BJ (cell line): ENCODE measurements at regions not wholly inside any gene's neighbourhood (a gene's known extent, or its start where the extent isn't known, plus 50 kb on each side); places are given as distances from the start of the nearest gene placed in this dataset.

ENCODE experiments used
- CTCF ChIA-PET: fragments of 350-600 bp; formaldehyde crosslinking; extraction: SDS; loops from one replicate; lab custom pipeline; 2021; ENCODE audit warnings: antibody characterized with exemption, inconsistent platforms; lab: Yijun Ruan, JAX
- POLR2A ChIA-PET: fragments of 300-600 bp; sonication (Branson Sonifier 250); formaldehyde crosslinking; extraction: SDS; loops from one replicate; lab custom pipeline; 2021; ENCODE audit warnings: antibody characterized with exemption; lab: Charles Lee
- DNase-seq: peaks from one replicate; pipeline ENCODE4 v3.0.0-alpha.2; 2011; ENCODE audit warnings: low read depth
- H3K27me3 ChIP-seq: 2 replicates; pipeline ENCODE4 v1.6.0; 2011; ENCODE audit warnings: low read length; ENCODE audit not compliant: control insufficient read depth, insufficient read depth
- H3K36me3 ChIP-seq: 2 replicates; pipeline ENCODE4 v1.5.1; 2011; ENCODE audit warnings: low read length; ENCODE audit not compliant: control insufficient read depth, insufficient read depth
- H3K4me3 ChIP-seq: 2 replicates; pipeline ENCODE4 v1.5.1; 2011; ENCODE audit warnings: low read depth, mild to moderate bottlenecking, control low read depth, low read length
- CTCF ChIP-seq: IDR thresholded peaks from 2 replicates; pipeline ENCODE4 v1.5.1; 2011; ENCODE audit warnings: low read depth, mild to moderate bottlenecking, control low read depth, inconsistent platforms, low read length, moderate library complexity; ENCODE audit not compliant: insufficient read depth

- DNase-seq: no peak
- ChIA-PET CTCF (interaction anchor here (0.6 to 0.7 kb wide), 2 partner anchors 29 to 37 kb away, joined by 3 to 4 read pairs; no protein-coding TSS in a partner anchor), POLR2A (no interaction called here)
- no peak for TF ChIP-seq CTCF
- no peaks in the 10 kb centered on the region for H3K27me3 ChIP-seq
- H3K4me3 ChIP-seq: no peak overlapping the region
- H3K36me3 ChIP-seq: no peaks in the 10 kb centered on the region
These were observed 64.1 kb upstream of the SMAD1 start for GRCh38 chr4:145417348-145418130.

- no peak for TF ChIP-seq CTCF
- no peak for DNase-seq
- POLR2A ChIA-PET: no interaction called here
- no peaks in the 10 kb centered on the region for H3K36me3 ChIP-seq
- H3K4me3 ChIP-seq: no peak overlapping the region
- CTCF ChIA-PET: no interaction called here
- no peaks in the 10 kb centered on the region for H3K27me3 ChIP-seq
These were observed 66.8 kb upstream of the SMAD1 start for GRCh38 chr4:145414841-145415240.

- TF ChIP-seq CTCF: no peak
- ChIA-PET POLR2A (no interaction called here), CTCF (interaction anchor here (0.8 kb wide), 1 partner anchor 14 kb away, joined by 3 read pairs; no protein-coding TSS in a partner anchor)
These were observed 67.4 kb upstream of the SMAD1 start for GRCh38 chr4:145414226-145414625.

GRCh38 chr4:145406970-145407369 lies 74.7 kb upstream of the SMAD1 start:
- CTCF ChIA-PET: no interaction called here

More at GRCh38 chr4:145414226-145414625, 67.4 kb upstream of the SMAD1 start:
- Histone ChIP-seq H3K27me3 (no peaks in the 10 kb centered on the region), H3K4me3 (no peak overlapping the region), H3K36me3 (no peaks in the 10 kb centered on the region)
- no peak for DNase-seq

More at GRCh38 chr4:145406970-145407369, 74.7 kb upstream of the SMAD1 start:
- Histone ChIP-seq H3K4me3 (no peak overlapping the region), H3K27me3 (peaks cover 1% of the 10 kb centered on the region; the same call in 1 of the 2 replicates), H3K36me3 (no peaks in the 10 kb centered on the region)
- POLR2A ChIA-PET: no interaction called here
- no peak for DNase-seq
- no peak for TF ChIP-seq CTCF
